Small intestine (tissue), 7 donors: ENCODE measurements at regions not wholly inside any gene's neighbourhood (a gene's known extent, or its start where the extent isn't known, plus 50 kb on each side); places are given as distances from the start of the nearest gene placed in this dataset.

Experiments
- DNase-seq, 2 donors: peaks; one replicate each; pipeline versions ENCODE4 v3.0.0 to v3.0.0-alpha.2; 2013
- FAIRE-seq: peaks from 2 replicates; lab custom pipeline; 2012; peaks lifted over from hg19 to GRCh38; lab: Jason Lieb, UNC
- H3K27ac ChIP-seq, 3 donors: one replicate each; pipeline ENCODE4 v1.5.1; 2013; ENCODE audit warnings: low read length in 2 of 3, mild to moderate bottlenecking in 2 of 3, control low read depth in 1 of 3, inconsistent platforms in 1 of 3, low read depth in 1 of 3, moderate library complexity in 1 of 3
- H3K27me3 ChIP-seq, 3 donors: one replicate each; pipeline ENCODE4 v1.6.1; 2013; ENCODE audit warnings: low read length in 3 of 3, inconsistent platforms in 1 of 3; ENCODE audit not compliant: control insufficient read depth in 3 of 3, insufficient read depth in 3 of 3
- H3K36me3 ChIP-seq, 3 donors: one replicate each; pipeline ENCODE4 v1.6.1; 2013; ENCODE audit warnings: low read length in 3 of 3, inconsistent platforms in 1 of 3, low read depth in 1 of 3, mild to moderate bottlenecking in 1 of 3, moderate library complexity in 1 of 3; ENCODE audit not compliant: control insufficient read depth in 3 of 3, insufficient read depth in 2 of 3
- H3K4me1 ChIP-seq, 3 donors: one replicate each; pipeline ENCODE4 v1.6.1; 2013; ENCODE audit warnings: low read length in 2 of 3, inconsistent platforms in 1 of 3, low read depth in 1 of 3, mild to moderate bottlenecking in 1 of 3, moderate library complexity in 1 of 3; ENCODE audit not compliant: control insufficient read depth in 3 of 3, insufficient read depth in 2 of 3
- H3K4me3 ChIP-seq, 3 donors: one replicate each; pipeline ENCODE4 v1.5.1; 2013; ENCODE audit warnings: low read length in 3 of 3, control low read depth in 1 of 3, inconsistent platforms in 1 of 3, low read depth in 1 of 3, mild to moderate bottlenecking in 1 of 3, moderate library complexity in 1 of 3
- H3K9me3 ChIP-seq, 2 donors: one replicate each; pipeline ENCODE4 v1.6.1; 2013; ENCODE audit warnings: low read depth in 1 of 2, low read length in 1 of 2; ENCODE audit not compliant: control insufficient read depth in 2 of 2, insufficient read depth in 1 of 2
- WGBS, 3 donors: extraction: QIAGEN DNeasy Blood & Tissue Kit; methylation state at CpG; one replicate each; pipeline ENCODE4 v1.1.7; 2013; 5-methylcytosine and 5-hydroxymethylcytosine counted together
- donor health status: healthy with polysubstance abuse.
- donor health status: control.
- donor health status: control.
- donor health status: Bipolar disorder and iron deficiency.
- donor health status: healthy.

- Histone ChIP-seq H3K4me3 (no peak overlapping the region), H3K27ac (peak overlapping the region in 1 of 3 donors; percentile 52), H3K4me1 (peaks cover 15 to 49% (median 20%) of the 10 kb centered on the region in 3 donors), H3K9me3 (no peaks in the 10 kb centered on the region), H3K27me3 (no peaks in the 10 kb centered on the region), H3K36me3 (no peaks in the 10 kb centered on the region)
- FAIRE-seq = no peak
- WGBS, 3 donors = 73 to 83% (median 76%) methylated on average over 2 of the region's 2 CpGs
- DNase-seq = no peak
Measured at GRCh38 chr2:42922293-42922692, 129.9 kb upstream of the HAAO start.

DNA sequence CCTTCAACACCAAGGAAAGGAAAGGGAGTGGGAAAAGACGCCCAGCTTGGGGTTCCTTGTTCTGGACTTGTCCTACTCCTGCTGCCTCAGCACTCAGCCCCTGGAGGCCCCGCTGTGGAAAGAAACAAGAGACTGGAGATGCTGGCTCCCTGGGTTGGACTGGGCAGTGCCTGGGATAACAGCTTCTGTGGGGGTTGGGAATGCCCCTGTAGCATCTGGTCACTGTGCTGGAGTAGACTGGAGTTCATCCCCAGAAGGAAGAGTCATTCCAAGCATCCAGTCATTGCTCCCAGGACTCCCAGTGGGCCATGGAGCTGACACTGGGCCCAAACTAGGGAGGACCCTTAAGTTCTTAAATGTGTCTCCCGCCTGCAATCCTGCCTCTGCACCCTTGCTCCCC, 129.3 kb upstream of the HAAO start:
- no peak for FAIRE-seq
- H3K27ac ChIP-seq = peak overlapping the region in 1 of 3 donors; percentile 52
- H3K9me3 ChIP-seq = no peaks in the 10 kb centered on the region
- H3K36me3 ChIP-seq = no peaks in the 10 kb centered on the region
- DNase-seq = no peak
- WGBS, 3 donors = 91 to 94% (median 91%) methylated on average over 3 of the region's 3 CpGs
- peaks cover 13 to 43% (median 19%) of the 10 kb centered on the region in 3 donors for H3K4me1 ChIP-seq
- no peaks in the 10 kb centered on the region for H3K27me3 ChIP-seq
- H3K4me3 ChIP-seq = no peak overlapping the region

DNA sequence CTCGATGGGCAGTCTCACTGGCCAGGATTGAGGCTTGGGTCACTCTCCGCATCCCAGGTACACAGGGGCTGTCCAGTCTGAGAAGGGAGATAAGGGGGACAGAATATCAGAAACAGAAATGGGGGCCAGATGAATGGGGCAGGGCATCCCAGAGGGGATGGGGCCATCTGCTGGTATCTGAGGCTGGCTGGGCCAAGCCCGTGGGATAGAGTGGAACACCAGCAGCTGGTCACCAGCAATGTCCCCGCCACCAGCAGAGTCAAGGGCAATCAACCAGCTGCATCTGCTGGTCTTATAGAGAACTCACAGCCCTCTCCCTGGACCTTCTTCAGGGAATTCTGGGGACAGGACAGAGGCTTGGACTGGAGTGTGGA, 128.8 kb upstream of the HAAO start:
- H3K4me3 ChIP-seq = no peak overlapping the region
- no peaks in the 10 kb centered on the region for H3K27me3 ChIP-seq
- H3K27ac ChIP-seq = no peak overlapping the region
- 66 to 78% (median 71%) methylated on average over 4 of the region's 4 CpGs for WGBS, 3 donors
- H3K36me3 ChIP-seq = no peaks in the 10 kb centered on the region
- H3K9me3 ChIP-seq = no peaks in the 10 kb centered on the region
- peaks cover 10 to 37% (median 17%) of the 10 kb centered on the region in 3 donors for H3K4me1 ChIP-seq
- no peak for FAIRE-seq
- DNase-seq = no peak

GRCh38 chr2:42920446-42921146, 128.2 kb upstream of the HAAO start:
- WGBS, 3 donors = 84 to 93% (median 85%) methylated on average over 15 of the region's 15 CpGs
- Histone ChIP-seq H3K27ac (no peak overlapping the region), H3K4me3 (no peak overlapping the region)

GRCh38 chr2:42918671-42919318, 126.4 kb upstream of the HAAO start:
- 82 to 93% (median 88%) methylated on average over 9 of the region's 9 CpGs for WGBS, 3 donors
- H3K9me3 ChIP-seq = no peaks in the 10 kb centered on the region
- DNase-seq (no peak), FAIRE-seq (no peak)
- no peaks in the 10 kb centered on the region for H3K27me3 ChIP-seq
- H3K36me3 ChIP-seq = no peaks in the 10 kb centered on the region
- H3K4me1 ChIP-seq = peaks cover 2 to 21% (median 21%) of the 10 kb centered on the region in 3 donors
- H3K4me3 ChIP-seq = no peak overlapping the region
- H3K27ac ChIP-seq = no peak overlapping the region

More at GRCh38 chr2:42920446-42921146, 128.2 kb upstream of the HAAO start:
- H3K27me3 ChIP-seq = no peaks in the 10 kb centered on the region
- FAIRE-seq = no peak
- no peaks in the 10 kb centered on the region for H3K36me3 ChIP-seq
- H3K9me3 ChIP-seq = no peaks in the 10 kb centered on the region
- no peak for DNase-seq
- peaks cover 5 to 32% (median 17%) of the 10 kb centered on the region in 3 donors for H3K4me1 ChIP-seq

DNA sequence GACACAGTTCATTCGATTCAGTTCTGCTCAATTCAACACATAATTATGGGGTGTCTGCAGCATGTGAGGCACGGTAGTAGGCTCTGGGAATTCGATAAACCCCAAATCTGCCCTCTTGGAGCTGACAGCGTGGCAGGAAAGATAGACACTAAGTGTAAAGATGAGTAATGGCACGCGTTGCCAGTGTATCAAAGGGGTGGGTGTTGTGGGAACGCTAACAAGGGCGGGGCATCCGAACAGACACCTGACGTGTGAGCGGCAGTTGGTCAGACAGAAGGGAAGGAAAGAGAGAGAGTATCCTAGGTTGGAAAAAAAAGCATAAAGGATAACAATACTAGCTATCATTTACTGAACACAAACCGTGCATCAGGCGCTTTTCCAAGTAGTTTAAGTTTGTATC, 125.7 kb upstream of the HAAO start:
- Histone ChIP-seq H3K4me1 (peaks cover 2 to 21% (median 19%) of the 10 kb centered on the region in 3 donors), H3K27me3 (no peaks in the 10 kb centered on the region), H3K4me3 (no peak overlapping the region), H3K27ac (peak overlapping the region in 1 of 3 donors; percentile 65), H3K9me3 (no peaks in the 10 kb centered on the region), H3K36me3 (no peaks in the 10 kb centered on the region)
- DNase-seq = peak in 1 of 2 donors; percentile 31
- FAIRE-seq = no peak
- 68 to 84% (median 82%) methylated on average over 13 of the region's 13 CpGs for WGBS, 3 donors

DNA sequence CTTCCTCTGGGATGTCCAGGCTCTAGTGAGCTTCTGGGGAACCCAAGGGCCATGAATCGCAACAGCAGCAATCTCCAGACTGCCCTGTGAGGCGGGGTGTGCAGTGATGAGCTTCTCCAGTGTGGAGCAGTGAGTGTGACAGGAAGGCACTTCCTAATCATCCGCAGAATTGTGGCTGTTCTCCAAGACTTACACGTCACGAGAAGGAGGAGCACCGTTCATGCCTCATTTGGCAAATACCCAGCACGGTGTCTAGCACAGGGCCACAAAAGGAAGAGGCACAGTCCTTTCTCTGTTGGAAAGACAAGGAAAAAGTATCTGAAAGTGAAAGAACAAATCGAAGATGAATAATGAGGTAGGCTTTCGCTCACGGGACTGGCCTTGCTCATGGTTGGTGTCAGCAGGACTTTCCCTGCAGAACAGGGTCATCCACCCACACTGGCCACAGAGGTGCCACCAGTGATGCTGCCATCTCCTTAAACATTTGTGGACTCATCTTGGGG, 125.1 kb upstream of the HAAO start:
- H3K4me1 ChIP-seq = peaks cover 2 to 19% (median 18%) of the 10 kb centered on the region in 3 donors
- H3K9me3 ChIP-seq = no peaks in the 10 kb centered on the region
- peak overlapping the region in 1 of 3 donors; percentile 65 for H3K27ac ChIP-seq
- H3K36me3 ChIP-seq = no peaks in the 10 kb centered on the region
- no peak for FAIRE-seq
- WGBS, 3 donors = 26 to 39% (median 35%) methylated on average over 10 of the region's 10 CpGs
- H3K27me3 ChIP-seq = no peaks in the 10 kb centered on the region
- peak; percentile 30 to 89 for DNase-seq
- no peak overlapping the region for H3K4me3 ChIP-seq

DNA sequence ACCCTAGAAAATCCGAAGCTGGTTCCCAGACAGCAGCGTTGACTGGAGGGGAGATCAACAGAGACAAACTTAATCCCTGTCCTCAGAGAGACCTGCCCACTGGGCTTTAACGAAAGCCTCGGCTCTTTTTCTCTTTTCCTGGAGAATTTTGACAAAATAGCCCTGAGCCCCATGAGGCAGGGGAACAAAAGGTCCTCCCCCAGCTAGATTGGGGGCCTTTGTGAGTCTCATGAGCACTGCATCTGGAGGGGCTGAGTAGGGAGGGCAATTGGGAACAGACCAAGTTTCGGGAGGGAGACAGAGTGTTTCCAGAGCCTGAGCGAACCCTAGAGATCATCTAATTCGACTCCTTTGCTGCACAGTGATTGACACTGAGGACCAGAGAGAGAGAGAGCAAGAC, 123.9 kb upstream of the HAAO start:
- no peak overlapping the region for H3K4me3 ChIP-seq
- no peaks in the 10 kb centered on the region for H3K36me3 ChIP-seq
- H3K27ac ChIP-seq = peak overlapping the region in 1 of 3 donors; percentile 65
- DNase-seq (no peak), FAIRE-seq (no peak)
- H3K27me3 ChIP-seq = no peaks in the 10 kb centered on the region
- WGBS, 3 donors = 79 to 88% (median 79%) methylated on average over 7 of the region's 7 CpGs
- H3K4me1 ChIP-seq = peaks cover 2 to 19% (median 13%) of the 10 kb centered on the region in 3 donors
- H3K9me3 ChIP-seq = no peaks in the 10 kb centered on the region
